Keratinocyte (primary cell): ENCODE measurements at regions not wholly inside any gene's neighbourhood (a gene's known extent, or its start where the extent isn't known, plus 50 kb on each side); places are given as distances from the start of the nearest gene placed in this dataset.

Source experiments
- CTCF ChIP-seq, 3 experiments: IDR thresholded peaks in 1 of 3; conservative IDR thresholded peaks in 1 of 3; optimal IDR thresholded peaks in 1 of 3; 2 replicates in 2 of 3; 3 replicates in 1 of 3; pipeline versions ENCODE3 to v1.5.1; 2011; ENCODE audit warnings: low read length in 3 of 3, mild to moderate bottlenecking in 3 of 3, moderate library complexity in 2 of 3, control low read depth in 1 of 3, inconsistent platforms in 1 of 3; ENCODE audit not compliant: insufficient read depth in 2 of 3; ENCODE audit errors: extremely low read depth in 1 of 3
- EZH2 ChIP-seq: IDR thresholded peaks from one replicate; pipeline ENCODE4 v1.6.1; 2012; ENCODE audit warnings: inconsistent platforms, mild to moderate bottlenecking, low read length, moderate library complexity

- TF ChIP-seq EZH2 (no peak), CTCF (optimal IDR thresholded peaks at IDR 0.05 in 1 of 3, IDR thresholded peaks at IDR 0.05 in 1 of 3, conservative IDR thresholded peaks at IDR 0.05 in 1 of 3; ENCODE audit: extremely low read depth in 1 of 3, insufficient read depth in 2 of 3, low read length in 3 of 3) (no peak)
These were observed 978.3 kb downstream of the UQCRFS1 start for GRCh38 chr19:28234637-28235036.
